HG02973 (cell line): ENCODE measurements at regions not wholly inside any gene's neighbourhood (a gene's known extent, or its start where the extent isn't known, plus 50 kb on each side); places are given as distances from the start of the nearest gene placed in this dataset.

Experiments
- ATAC-seq: cut with Tn5 transposase; IDR thresholded peaks from one replicate; pipeline ENCODE4 v1.9.1; 2021; ENCODE audit warnings: moderate library complexity; ENCODE audit not compliant: unreplicated experiment

DNA sequence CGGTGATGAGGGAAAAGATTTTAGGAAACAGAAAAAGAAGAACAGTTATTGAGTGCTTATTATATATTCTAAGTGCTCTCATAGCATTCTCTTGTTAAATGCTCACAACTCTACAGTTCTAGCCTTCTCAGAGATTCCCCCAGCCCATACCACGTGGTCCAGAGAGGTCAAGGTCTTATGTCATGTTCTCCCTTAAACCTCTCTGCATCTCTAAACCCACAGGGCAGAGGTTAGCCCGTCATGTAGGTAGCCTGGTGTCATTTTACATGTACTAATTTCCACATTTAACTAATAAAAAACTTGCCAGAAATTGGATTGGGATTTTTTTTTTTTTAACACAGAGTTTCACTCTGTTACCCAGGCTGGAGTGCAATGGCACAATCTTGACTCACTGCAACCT, 178.0 kb downstream of the CEMIP2 start:
- ATAC-seq, result no peak

DNA sequence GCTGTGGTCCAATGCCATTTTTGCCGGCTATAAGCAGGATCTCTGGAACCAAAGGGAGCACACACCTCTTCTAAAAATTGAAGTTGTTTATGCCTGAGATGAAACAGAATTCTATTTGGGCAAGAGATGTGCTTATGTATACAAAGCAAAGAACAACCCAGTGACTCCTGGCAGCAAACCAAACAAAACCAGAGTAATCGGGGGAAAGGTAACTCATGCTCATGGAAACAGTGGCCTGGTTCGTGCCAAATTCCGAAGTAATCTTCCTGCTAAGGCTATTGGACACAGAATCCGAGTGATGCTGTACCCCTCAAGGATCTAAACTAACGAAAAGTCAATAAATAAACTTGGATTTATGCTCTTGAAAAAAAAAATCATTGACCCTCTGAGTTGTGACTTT, 178.7 kb downstream of the CEMIP2 start:
- ATAC-seq, result no peak

DNA sequence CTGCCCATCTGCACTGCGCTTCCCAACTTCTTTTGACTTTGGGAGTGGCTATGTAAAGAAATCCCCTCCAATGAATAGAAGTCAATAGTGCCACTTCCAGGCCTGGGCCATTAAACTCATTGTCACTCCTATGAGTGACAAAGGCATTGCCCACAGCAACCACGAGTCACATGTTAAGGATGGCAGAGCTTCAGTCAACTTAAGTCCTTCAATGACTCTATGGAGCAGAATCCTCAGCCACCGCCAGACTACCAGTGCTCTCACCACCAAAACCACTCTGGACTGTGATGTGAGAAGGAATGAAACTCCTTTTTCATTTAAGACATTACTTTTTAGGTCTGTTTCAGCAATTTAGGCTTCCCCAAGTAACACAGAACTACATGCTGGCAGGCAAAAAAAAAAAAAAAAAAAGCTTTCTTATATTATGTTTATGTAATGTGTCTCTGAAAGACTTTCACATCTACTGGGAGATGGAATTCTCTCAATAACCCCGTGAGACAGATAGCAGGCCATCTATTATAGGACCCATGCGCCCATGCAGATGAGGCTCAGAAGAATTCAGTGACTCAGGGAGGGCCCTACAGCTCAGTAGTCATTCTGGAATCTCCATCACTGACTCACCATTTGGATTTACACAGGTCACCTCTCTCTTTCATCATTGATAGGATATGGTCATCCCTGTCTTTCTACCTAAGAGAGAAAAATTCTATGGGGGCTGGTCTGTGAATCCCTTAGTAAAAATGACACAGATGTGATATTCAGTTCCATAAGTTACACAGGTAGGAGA, 180.5 kb downstream of the CEMIP2 start:
- no peak for ATAC-seq

DNA sequence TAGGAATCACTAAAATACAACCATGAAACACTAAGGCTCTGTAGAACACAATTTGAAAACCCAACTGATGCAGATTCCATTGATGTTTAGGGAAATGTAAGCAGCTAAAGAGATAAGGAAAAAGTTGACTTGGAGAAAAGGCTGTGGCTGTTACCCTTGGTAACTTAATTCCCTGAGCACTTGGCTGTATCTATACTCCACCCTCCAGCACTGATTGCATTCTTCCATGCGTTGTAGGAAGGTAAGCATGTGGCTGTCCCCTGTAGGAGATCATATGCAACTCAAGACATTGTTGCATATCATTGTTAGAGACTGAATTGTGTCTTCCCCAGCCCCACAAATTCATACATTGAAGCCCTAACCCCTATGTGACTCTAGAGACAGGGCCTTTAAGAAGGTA, 184.5 kb downstream of the CEMIP2 start:
- ATAC-seq, result no peak

DNA sequence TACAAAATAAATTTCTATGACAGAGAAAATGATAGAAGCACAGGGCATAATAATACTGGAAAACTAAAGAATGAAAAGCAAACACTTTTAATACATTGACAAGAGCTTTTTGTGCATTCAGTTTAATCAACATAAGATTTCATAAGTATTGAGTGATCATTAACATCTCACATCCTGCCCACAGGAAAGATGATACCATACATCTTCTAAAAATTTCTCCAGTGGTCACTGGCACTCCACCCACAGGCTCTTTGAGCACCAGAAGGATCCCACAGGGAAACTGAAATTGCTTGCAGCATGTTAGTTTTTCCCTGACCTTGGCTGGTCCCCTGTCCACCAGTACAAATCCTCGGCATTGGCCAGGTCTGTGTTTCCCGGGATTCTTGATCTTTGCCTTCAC, 186.0 kb downstream of the CEMIP2 start:
- no peak for ATAC-seq

DNA sequence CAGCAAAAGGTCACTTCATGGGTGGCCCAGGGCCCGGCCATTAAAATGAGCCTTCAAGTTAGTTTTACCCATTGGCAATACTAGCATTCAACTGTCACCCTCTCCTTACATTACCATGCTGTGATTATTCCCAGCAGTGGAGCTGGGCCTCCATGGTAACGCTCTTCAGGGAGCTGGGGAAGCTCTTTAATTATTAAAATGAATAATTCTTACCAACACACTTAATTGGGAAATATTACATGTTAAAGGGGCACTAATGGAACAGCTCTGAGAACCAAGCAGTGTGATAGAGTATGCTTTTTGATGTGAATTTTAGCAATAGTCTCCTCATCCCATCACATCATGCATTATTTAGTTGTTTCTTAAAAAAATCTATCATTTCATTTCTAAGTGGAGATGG, 187.2 kb downstream of the CEMIP2 start:
- ATAC-seq, result no peak

DNA sequence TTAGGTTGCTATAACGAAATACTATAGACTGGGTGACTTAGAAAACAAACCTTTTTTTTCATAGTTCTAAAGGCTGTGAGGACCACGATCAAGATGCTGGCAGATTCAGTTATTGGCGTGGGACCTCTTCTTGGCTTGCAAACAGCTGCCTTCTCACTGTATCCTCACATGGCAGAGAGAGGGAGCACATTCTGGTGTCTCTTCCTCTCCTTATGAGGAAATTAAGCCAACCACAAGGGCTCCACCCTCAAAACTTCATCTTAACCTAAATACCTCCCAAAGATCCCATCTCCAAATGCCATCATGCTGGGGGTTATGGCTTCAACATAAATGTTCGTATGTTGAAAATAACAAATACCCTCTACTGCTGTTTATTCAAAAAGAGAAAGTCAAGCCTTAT, 197.1 kb downstream of the CEMIP2 start:
- ATAC-seq, result no peak

DNA sequence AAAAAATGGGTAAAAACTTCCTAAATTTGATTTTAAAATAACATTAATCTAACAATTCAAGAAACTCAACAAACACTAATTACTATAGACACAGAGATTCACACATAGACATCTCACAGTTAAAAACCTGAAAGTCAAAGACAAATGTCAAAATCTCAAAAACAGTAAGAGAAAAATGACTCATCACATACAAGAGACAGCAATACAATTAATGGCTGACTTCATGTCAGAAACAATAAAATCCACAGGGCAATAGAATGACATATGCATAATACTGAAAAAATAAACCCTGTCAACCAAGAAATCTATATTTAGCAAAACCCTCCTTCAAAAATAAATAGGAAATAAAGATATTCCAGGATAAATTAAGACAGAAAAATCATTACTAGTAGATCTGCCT, 200.4 kb downstream of the CEMIP2 start:
- ATAC-seq, result no peak

DNA sequence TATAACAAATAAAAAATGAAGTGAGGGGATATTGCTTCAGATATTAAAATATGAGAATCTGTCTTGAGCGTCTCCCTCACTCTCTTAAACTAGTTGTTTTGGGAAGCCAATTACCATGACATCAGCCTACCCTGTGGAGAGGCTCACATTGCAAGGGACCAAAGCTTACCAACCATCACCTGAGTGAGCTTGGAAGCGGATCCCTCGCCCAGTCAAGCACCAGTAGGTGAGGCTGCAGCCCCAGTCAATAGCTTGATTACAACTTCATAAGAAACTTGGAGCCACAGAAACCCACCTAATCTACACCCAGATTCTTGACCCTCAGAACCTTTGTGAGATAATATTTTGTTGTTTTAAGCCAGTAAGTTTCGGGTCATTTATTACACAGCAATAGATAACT, 206.2 kb downstream of the CEMIP2 start:
- no peak for ATAC-seq

DNA sequence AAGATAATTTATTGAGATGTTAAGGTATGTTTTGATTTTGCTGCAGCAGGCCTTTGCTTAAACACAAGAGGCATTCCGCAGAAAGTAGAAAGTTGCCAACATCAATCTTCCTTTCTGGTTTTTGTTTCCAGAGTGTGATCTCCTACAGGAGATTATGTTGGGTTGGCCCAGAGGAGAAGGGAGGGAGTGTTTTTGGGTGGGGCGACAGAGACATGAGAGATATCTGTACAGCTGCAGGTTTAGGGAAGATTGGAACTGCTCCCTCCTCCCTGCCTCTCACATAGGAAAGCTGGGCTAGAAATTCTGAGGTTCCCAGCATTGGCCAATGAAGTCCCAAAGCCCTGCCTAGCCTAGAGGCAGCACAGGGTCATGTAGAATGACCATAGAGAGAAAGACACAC, 211.0 kb downstream of the CEMIP2 start:
- ATAC-seq, result no peak

DNA sequence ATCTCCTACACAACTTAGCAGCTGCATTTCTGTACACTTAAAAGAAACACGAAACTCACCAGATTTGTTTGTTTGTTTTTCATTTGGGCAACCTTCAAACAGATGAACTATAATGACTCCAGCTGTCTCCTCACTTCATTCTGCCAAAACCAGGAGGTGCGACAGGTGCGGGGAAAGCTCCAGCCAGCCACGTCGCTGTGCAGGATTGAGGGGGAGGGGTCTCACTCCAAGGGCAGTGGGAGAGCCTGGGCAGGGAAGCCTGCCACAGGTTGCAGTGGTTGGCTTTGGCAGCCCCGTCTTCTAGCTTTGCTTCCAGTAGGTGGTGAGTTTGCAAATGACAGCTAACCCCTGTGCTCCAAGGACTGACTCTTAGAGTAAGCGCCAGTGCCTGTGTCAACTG, 215.8 kb downstream of the CEMIP2 start:
- ATAC-seq, result no peak

DNA sequence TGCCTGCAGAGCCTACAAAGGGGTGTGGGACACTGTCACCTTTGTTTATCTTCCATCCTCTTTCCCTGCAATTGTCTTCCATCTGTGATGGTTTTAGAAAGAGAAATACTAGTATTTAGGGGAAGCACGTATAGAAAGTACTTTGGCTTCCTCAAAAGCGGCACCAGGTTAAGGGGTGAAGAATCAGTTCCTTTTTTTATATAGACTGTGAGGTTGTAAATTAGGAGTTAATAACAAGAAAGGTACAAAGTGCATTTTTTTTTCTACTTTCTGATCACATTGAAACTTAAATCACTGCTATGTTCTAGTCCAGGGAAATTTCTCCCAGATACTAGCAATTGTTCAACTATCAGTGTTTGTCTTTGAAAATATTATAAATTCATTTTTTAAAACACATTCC, 219.3 kb downstream of the CEMIP2 start:
- peak; percentile 93 for ATAC-seq

DNA sequence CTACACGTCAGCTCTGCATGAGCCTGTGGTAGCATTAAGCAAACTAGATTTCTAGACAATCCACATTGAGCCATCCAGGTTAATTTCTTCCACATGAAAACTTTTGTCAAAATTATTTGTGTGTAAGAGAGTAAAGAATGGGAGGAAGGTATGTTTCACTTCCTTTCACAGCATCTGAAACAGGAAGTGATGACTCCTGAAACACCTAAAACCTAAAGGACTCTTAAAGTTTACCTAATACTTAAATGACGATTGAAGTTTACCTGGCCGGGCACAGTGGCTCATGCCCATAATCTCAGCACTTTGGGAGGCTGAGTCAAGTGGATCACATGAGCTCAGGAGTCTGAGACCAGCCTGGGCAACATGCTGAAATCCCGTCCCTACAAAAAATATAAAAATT, 223.8 kb downstream of the CEMIP2 start:
- no peak for ATAC-seq

DNA sequence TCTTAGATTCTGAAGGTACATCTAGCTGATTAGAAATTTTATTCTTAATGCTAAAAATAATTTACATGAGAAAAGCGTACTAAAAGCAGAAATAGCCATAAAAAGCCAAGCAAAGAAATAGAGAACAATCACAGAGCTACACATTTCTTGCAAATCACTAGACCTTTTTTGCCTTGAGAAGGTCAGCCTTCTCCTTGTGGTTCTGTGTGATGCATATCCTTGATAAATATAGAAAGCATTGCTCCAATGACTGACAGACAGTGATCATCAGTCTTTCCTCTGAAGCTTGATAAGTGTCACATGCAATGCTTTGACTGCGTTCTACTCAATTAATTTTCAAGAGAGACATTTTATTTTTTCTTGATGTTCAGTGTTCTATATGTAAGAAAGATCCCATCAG, 226.9 kb downstream of the CEMIP2 start:
- ATAC-seq, result no peak

DNA sequence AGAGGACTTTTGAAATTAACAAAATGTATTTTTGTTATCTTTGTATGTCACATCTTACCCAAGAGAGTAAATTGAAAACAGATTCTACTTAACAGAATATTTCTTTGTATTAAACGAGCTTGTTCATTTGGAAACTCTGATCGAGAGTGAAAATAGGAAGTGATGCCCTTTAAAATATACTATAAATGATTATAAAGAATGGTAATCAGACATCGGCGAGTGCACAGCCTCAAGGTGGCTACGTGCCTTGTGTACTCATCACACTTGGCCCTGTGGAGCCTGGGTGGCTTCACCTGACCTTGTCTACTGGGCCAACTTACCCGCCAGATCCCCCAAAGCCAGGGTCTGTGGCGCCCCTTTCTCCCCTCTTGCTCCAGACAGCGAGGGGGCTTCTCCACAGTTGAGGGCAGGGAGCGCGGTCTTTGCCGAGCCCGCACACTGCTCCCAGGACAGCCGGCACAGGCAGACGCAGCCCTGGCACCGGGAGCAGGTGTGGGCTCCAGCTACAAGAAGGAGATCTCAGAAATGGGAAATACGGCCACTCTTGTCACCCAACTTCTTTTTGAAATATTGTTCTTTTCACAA, 243.2 kb downstream of the CEMIP2 start:
- ATAC-seq, result no peak

DNA sequence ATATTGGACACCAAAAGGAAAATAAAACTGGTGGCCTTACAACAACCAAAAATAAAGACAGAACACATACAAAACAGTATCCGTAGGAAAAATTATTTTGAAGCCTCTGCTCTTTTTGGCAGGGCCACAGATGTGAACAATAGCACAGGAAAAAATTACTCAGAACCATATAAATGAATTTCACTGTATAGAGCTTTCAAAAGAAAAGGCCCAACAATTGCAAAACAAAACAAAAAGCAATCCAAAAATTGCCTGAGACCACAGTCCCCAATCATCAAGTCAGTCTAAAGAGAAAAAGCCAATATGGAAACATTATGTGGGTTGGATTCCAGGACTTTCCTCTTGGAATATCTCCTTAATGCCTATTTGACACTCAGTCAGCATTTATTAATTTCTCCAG, 243.8 kb downstream of the CEMIP2 start:
- no peak for ATAC-seq

DNA sequence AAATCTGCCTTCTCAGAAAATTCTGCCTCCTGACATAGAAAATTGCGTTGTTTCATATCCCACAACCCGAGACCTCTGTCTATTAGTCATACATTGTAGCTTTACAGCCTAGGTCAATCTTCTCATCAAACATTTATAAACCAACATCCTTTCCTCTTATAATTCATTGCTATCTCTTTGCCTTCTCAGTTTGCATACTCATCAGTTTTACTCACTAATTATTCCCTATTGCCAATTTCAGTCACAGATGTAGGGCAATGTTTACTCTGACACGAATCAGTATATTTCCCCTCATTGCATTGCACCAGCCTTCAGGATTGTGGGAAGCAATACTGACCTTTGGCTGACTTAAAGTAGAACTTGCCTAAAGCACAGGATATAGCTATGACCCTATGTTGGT, 247.2 kb downstream of the CEMIP2 start:
- ATAC-seq, result no peak

DNA sequence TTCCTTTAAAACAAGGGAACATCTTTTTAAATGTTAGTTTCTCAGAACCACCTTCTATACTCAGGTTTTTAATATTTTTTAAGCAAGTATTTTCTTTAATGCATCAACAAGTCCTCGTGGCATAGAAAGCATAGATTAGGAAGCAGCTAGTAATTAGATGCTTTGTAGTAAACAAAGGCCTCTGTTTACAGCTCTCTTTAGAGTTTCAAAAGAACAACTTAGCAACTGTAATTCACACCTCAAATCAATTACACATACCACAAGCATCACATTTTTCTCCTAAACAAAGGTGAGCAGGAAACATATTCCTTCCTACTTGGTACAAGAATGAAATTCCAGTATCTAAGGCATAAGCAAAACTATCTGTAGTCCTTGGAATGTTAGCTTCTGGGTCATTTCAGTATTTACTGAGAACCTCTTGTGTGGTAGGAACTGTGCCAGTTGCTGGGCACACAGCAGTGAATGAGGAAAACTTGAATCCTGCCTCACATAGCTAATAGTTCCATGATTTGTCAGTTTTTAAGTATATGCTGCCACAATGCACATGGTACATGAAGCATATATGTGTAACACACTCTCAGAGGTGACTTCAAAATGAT, 249.1 kb downstream of the CEMIP2 start:
- no peak for ATAC-seq

DNA sequence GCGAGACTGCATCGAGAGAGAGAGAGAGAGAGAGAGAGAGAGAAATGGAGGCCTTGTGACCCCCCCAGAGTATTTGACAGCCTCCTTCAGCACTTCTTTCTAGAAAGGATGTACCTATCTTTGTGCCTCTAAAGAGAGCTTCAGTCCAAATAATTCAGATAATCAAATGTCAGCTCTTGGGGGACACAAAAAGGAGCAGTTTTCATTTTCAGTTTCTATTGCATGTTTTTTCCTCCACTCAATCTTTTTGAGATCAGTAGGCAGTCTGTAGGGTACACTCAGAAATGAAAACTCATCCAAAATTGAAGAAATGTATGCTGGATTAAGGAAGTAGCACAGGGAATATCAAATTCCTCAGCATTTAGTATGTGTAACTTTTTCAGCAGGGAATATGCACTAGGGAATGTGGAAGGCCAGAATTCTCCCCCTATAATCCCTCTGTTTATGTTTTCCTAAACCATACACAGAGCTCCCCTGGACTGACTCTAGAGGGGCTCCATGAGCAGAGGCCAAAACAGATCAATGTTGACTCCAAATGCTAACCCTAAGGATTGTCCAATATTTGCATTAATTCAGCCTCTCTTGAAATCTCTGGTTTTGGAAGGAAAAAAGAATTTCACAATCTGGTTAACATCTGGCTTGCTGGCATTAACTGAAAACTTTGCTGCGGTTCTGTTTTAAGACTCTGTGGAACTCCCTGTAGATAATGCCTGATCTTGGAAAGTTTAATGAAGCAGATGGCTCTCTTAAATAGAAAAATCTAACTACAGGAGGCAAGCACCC, 250.1 kb downstream of the CEMIP2 start:
- no peak for ATAC-seq

DNA sequence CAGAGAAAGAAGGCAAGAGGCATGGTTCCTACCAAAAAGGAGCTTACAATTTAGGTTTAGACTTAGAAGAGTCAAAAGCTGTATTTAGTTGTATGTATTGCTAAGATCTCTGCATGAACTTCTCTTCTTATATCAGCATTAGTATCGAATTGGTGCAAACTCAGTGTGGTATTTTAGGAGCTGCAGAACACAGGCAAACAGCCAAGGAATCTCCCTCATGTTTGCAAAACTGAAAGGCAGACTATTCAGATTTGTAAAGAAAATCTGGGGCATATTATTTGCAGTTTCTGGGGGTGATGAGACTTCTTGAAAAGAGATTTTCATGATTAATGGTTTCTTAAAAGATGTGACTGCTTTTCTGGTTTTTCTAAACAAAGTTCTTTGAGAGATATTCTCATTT, 252.7 kb downstream of the CEMIP2 start:
- no peak for ATAC-seq

DNA sequence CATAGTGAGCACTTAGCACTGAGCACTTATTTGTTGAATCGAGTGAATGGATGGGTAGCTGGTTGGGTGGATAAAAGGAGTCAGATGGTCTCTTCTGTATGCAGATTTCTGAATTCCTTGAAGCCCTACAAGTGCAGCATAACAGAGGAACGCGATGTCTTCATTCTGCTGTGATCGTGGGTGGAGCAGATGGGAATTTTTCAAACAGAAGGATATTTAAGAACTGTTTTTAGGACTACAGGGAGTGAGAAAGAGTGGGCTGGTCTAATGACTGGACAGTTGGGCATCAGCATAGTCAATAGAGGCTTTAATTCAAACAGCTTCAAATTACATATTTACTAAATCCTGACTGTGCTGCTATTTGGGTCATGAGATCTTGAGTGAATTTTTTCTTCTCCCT, 253.2 kb downstream of the CEMIP2 start:
- ATAC-seq, result no peak
